Colonic mucosa (tissue), 4 donors: ENCODE measurements at regions not wholly inside any gene's neighbourhood (a gene's known extent, or its start where the extent isn't known, plus 50 kb on each side); places are given as distances from the start of the nearest gene placed in this dataset.
"Not testable (repeated sequence)": the region's sequence is repeated elsewhere in the genome, so short reads cannot be mapped to it uniquely, and the experiment has no call there.

Source experiments
- DNase-seq: peaks from one replicate; pipeline ENCODE4 v3.0.0-alpha.2; 2020
- H3K27ac ChIP-seq: fragments of 200-600 bp; one replicate; pipeline ENCODE4 v1.8.0; 2021
- H3K27me3 ChIP-seq: fragments of 200-600 bp; one replicate; pipeline ENCODE4 v1.8.0; 2021
- H3K36me3 ChIP-seq: fragments of 200-600 bp; one replicate; pipeline ENCODE4 v1.8.0; 2021
- H3K4me1 ChIP-seq: fragments of 200-600 bp; one replicate; pipeline ENCODE4 v1.8.0; 2021; ENCODE audit warnings: mild to moderate bottlenecking
- H3K4me3 ChIP-seq: fragments of 200-600 bp; one replicate; pipeline ENCODE4 v1.8.0; 2021
- H3K9ac ChIP-seq, 2 donors: one replicate each; pipeline ENCODE4 v1.7.0; 2013; ENCODE audit warnings: control low read depth in 2 of 2, low read depth in 2 of 2, low read length in 2 of 2
- H3K9me3 ChIP-seq: fragments of 200-600 bp; one replicate; pipeline ENCODE4 v1.8.0; 2021
- intact Hi-C: fragments of 100-400 bp; cut with DNase I; formaldehyde crosslinking; loops from one replicate; pipeline ENCODE4 v1.14.1; 2022
- TF ChIP-seq, protein P1 (sequence below): fragments of 200-600 bp; IDR thresholded peaks from one replicate; pipeline ENCODE4 v1.8.0; 2022; ENCODE audit warnings: antibody characterized with exemption, mild to moderate bottlenecking
- donor health status: healthy.
- donor health status: DM: no; HTN: no; CAD: no.
- donor health status: DM: no; HTN: no; CAD: no.

DNA sequence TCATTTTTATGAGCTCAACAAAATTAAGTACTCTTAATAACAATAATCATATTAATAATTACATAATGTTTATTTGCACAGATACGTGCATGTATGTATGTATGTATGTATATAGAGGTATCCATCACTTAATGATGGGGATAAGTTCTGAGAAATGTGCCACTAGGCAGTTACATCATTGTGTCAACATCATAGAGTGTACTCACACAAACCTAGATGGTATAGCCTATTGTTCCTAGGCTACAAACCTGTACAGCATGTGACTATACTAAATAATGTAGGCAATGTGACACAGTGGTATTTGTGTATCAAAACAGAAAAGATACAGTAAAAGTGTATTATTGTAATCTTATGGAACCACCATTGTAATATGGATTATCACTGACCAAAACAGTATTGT lies 874.7 kb upstream of the GBE1 start:
- Histone ChIP-seq H3K4me3 (no peak overlapping the region), H3K27me3 (no peaks in the 10 kb centered on the region), H3K9me3 (no peaks in the 10 kb centered on the region), H3K9ac (no peak overlapping the region), H3K36me3 (no peaks in the 10 kb centered on the region), H3K4me1 (no peaks in the 10 kb centered on the region), H3K27ac (no peak overlapping the region)
- DNase-seq, result no peak
- TF ChIP-seq, protein P1, sequence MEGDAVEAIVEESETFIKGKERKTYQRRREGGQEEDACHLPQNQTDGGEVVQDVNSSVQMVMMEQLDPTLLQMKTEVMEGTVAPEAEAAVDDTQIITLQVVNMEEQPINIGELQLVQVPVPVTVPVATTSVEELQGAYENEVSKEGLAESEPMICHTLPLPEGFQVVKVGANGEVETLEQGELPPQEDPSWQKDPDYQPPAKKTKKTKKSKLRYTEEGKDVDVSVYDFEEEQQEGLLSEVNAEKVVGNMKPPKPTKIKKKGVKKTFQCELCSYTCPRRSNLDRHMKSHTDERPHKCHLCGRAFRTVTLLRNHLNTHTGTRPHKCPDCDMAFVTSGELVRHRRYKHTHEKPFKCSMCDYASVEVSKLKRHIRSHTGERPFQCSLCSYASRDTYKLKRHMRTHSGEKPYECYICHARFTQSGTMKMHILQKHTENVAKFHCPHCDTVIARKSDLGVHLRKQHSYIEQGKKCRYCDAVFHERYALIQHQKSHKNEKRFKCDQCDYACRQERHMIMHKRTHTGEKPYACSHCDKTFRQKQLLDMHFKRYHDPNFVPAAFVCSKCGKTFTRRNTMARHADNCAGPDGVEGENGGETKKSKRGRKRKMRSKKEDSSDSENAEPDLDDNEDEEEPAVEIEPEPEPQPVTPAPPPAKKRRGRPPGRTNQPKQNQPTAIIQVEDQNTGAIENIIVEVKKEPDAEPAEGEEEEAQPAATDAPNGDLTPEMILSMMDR, result no peak
- intact Hi-C loops, result no loop called here

- TF ChIP-seq, protein P1, result no peak
- intact Hi-C loops, result no loop called here
Measured at GRCh38 chr3:82633319-82633718, 871.9 kb upstream of the GBE1 start.

GRCh38 chr3:82629937-82630336 lies 868.5 kb upstream of the GBE1 start:
- no peaks in the 10 kb centered on the region for H3K4me1 ChIP-seq
- no peaks in the 10 kb centered on the region for H3K36me3 ChIP-seq
- TF ChIP-seq, protein P1, result no peak
- no peaks in the 10 kb centered on the region for H3K9me3 ChIP-seq
- no peak for DNase-seq
- no peaks in the 10 kb centered on the region for H3K27me3 ChIP-seq
- H3K9ac ChIP-seq, result no peak overlapping the region
- H3K27ac ChIP-seq, result no peak overlapping the region
- intact Hi-C loops, result no loop called here
- no peak overlapping the region for H3K4me3 ChIP-seq

More at GRCh38 chr3:82633319-82633718, 871.9 kb upstream of the GBE1 start:
- Histone ChIP-seq H3K36me3 (no peaks in the 10 kb centered on the region), H3K4me1 (no peaks in the 10 kb centered on the region), H3K27ac (no peak overlapping the region), H3K9ac (no peak overlapping the region), H3K9me3 (no peaks in the 10 kb centered on the region), H3K27me3 (no peaks in the 10 kb centered on the region), H3K4me3 (no peak overlapping the region)
- no peak for DNase-seq

GRCh38 chr3:82628385-82629014 lies 867.1 kb upstream of the GBE1 start:
- H3K4me1 ChIP-seq, result no peaks in the 10 kb centered on the region
- no peaks in the 10 kb centered on the region for H3K27me3 ChIP-seq
- TF ChIP-seq, protein P1, result no peak
- H3K9me3 ChIP-seq, result no peaks in the 10 kb centered on the region
- intact Hi-C loops, result no loop called here
- no peaks in the 10 kb centered on the region for H3K36me3 ChIP-seq
- no peak overlapping the region for H3K4me3 ChIP-seq
- H3K9ac ChIP-seq, result no peak overlapping the region
- no peak overlapping the region for H3K27ac ChIP-seq
- DNase-seq, result no peak

GRCh38 chr3:82627733-82628132 lies 866.3 kb upstream of the GBE1 start:
- no peaks in the 10 kb centered on the region for H3K9me3 ChIP-seq
- TF ChIP-seq, protein P1, result no peak
- DNase-seq, result no peak
- no peaks in the 10 kb centered on the region for H3K4me1 ChIP-seq
- H3K4me3 ChIP-seq, result no peak overlapping the region
- no peaks in the 10 kb centered on the region for H3K27me3 ChIP-seq
- intact Hi-C loops, result no loop called here
- no peaks in the 10 kb centered on the region for H3K36me3 ChIP-seq
- H3K27ac ChIP-seq, result no peak overlapping the region
- H3K9ac ChIP-seq, result no peak overlapping the region

GRCh38 chr3:82620744-82621143 lies 859.3 kb upstream of the GBE1 start:
- intact Hi-C loops, H3K4me1 ChIP-seq, H3K27me3 ChIP-seq, H3K27ac ChIP-seq, H3K4me3 ChIP-seq, H3K36me3 ChIP-seq, DNase-seq, H3K9me3 ChIP-seq, H3K9ac ChIP-seq: not testable (repeated sequence)
